MM.1S (cell line): ENCODE measurements at regions not wholly inside any gene's neighbourhood (a gene's known extent, or its start where the extent isn't known, plus 50 kb on each side); places are given as distances from the start of the nearest gene placed in this dataset.

Experiments used
- CTCF ChIP-seq: fragments of 300-600 bp; sonication (generic); IDR thresholded peaks from 2 replicates; pipeline ENCODE4 v1.5.1; 2016; ENCODE audit warnings: antibody characterized with exemption, low read length, mixed read lengths
- EZH2 ChIP-seq: fragments of 300-600 bp; sonication (generic); optimal IDR thresholded peaks from 2 replicates; pipeline ENCODE3; 2017; ENCODE audit warnings: low read depth, mild to moderate bottlenecking, antibody characterized with exemption, low read length, mixed read lengths

GRCh38 chr11:38972220-38972619 lies 2374.2 kb upstream of the RAG2 start:
- TF ChIP-seq CTCF (no peak), EZH2 (no peak)
